GM12878 (cell line): ENCODE measurements at regions not wholly inside any gene's neighbourhood (a gene's known extent, or its start where the extent isn't known, plus 50 kb on each side); places are given as distances from the start of the nearest gene placed in this dataset.
"Not testable (repeated sequence)": the region's sequence is repeated elsewhere in the genome, so short reads cannot be mapped to it uniquely, and the experiment has no call there.

ENCODE experiments used
- CBX3 ChIP-seq: fragments of 200-600 bp; sonication (generic); IDR thresholded peaks from 2 replicates; pipeline ENCODE4 v1.6.1; 2016; ENCODE audit warnings: low read depth, borderline replicate concordance
- CREM ChIP-seq: IDR thresholded peaks from 2 replicates; pipeline ENCODE4 v1.6.1; 2014; ENCODE audit warnings: antibody characterized with exemption, low read depth
- EP300 ChIP-seq, 2 experiments: fragments of 150-350 bp in 1 of 2; IDR thresholded peaks; 2 replicates each; pipeline ENCODE4 v1.6.1; 2011 to 2012; ENCODE audit warnings: low read depth in 2 of 2, low read length in 2 of 2, borderline replicate concordance in 1 of 2, improper control_type of control experiment in 1 of 2, inconsistent platforms in 1 of 2; ENCODE audit not compliant: control insufficient read depth in 1 of 2
- IKZF1 ChIP-seq: fragments of 450-650 bp; conservative IDR thresholded peaks from 2 replicates; pipeline ENCODE4 v1.6.1; 2017; ENCODE audit warnings: antibody characterized with exemption, mild to moderate bottlenecking
- MTA3 ChIP-seq: IDR thresholded peaks from 2 replicates; pipeline ENCODE4 v1.6.1; 2012; ENCODE audit warnings: low read length, inconsistent platforms, borderline replicate concordance
- NFXL1 ChIP-seq: fragments of 450-650 bp; IDR thresholded peaks from 2 replicates; pipeline ENCODE4 v1.6.1; 2017; ENCODE audit warnings: antibody characterized with exemption, mild to moderate bottlenecking, borderline replicate concordance
- NR2C2 ChIP-seq: IDR thresholded peaks from 2 replicates; pipeline ENCODE4 v1.6.1; 2011; ENCODE audit warnings: borderline replicate concordance, low read depth; ENCODE audit not compliant: control insufficient read depth, insufficient read length
- POLR2A ChIP-seq: IDR thresholded peaks from 2 replicates; pipeline ENCODE4 v1.6.1; 2011; ENCODE audit warnings: low read depth, mild to moderate bottlenecking, low read length
- SRF ChIP-seq, 2 experiments: IDR thresholded peaks; 2 replicates each; pipeline ENCODE4 v1.6.1; 2011; ENCODE audit warnings: low read depth in 2 of 2, low read length in 2 of 2, mild to moderate bottlenecking in 1 of 2, moderate library complexity in 1 of 2
- TAF1 ChIP-seq: IDR thresholded peaks from 2 replicates; pipeline ENCODE4 v1.6.1; 2011; ENCODE audit warnings: mild to moderate bottlenecking, low read depth, low read length, borderline replicate concordance
- TF ChIP-seq, protein P1 (sequence below): fragments of 450-650 bp; IDR thresholded peaks from 2 replicates; pipeline ENCODE4 v1.6.1; 2016; ENCODE audit warnings: mild to moderate bottlenecking
- TF ChIP-seq, protein P2 (sequence below), 3 experiments: IDR thresholded peaks in 2 of 3; conservative IDR thresholded peaks in 1 of 3; 2 replicates each; pipeline ENCODE4 v1.5.1; 2011; ENCODE audit warnings: low read depth in 3 of 3, low read length in 3 of 3, mild to moderate bottlenecking in 3 of 3, control low read depth in 2 of 3, moderate library complexity in 2 of 3, inconsistent platforms in 1 of 3, mixed read lengths in 1 of 3; ENCODE audit not compliant: control insufficient read depth in 2 of 3, insufficient read depth in 1 of 3; ENCODE audit errors: extremely low read depth in 1 of 3
- TF ChIP-seq, protein P3 (sequence below): IDR thresholded peaks from 2 replicates; pipeline ENCODE4 v1.6.1; 2011; ENCODE audit warnings: mild to moderate bottlenecking, low read depth, low read length, moderate library complexity; ENCODE audit not compliant: insufficient replicate concordance

GRCh38 chr1:60688221-60688620 is 394.1 kb upstream of the NFIA start:
- TF ChIP-seq MTA3; EP300 (IDR thresholded peaks at IDR 0.05; ENCODE audit: borderline replicate concordance in 1 of 2, control insufficient read depth in 1 of 2, low read depth in 2 of 2, low read length in 2 of 2); CREM; IKZF1; NR2C2; TAF1; CBX3; NFXL1; POLR2A; SRF (IDR thresholded peaks at IDR 0.05; ENCODE audit: low read depth in 2 of 2, low read length in 2 of 2): not testable (repeated sequence)
- TF ChIP-seq, protein P1, sequence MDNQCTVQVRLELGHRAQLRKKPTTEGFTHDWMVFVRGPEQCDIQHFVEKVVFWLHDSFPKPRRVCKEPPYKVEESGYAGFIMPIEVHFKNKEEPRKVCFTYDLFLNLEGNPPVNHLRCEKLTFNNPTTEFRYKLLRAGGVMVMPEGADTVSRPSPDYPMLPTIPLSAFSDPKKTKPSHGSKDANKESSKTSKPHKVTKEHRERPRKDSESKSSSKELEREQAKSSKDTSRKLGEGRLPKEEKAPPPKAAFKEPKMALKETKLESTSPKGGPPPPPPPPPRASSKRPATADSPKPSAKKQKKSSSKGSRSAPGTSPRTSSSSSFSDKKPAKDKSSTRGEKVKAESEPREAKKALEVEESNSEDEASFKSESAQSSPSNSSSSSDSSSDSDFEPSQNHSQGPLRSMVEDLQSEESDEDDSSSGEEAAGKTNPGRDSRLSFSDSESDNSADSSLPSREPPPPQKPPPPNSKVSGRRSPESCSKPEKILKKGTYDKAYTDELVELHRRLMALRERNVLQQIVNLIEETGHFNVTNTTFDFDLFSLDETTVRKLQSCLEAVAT: not testable (repeated sequence)
- TF ChIP-seq, protein P2, sequence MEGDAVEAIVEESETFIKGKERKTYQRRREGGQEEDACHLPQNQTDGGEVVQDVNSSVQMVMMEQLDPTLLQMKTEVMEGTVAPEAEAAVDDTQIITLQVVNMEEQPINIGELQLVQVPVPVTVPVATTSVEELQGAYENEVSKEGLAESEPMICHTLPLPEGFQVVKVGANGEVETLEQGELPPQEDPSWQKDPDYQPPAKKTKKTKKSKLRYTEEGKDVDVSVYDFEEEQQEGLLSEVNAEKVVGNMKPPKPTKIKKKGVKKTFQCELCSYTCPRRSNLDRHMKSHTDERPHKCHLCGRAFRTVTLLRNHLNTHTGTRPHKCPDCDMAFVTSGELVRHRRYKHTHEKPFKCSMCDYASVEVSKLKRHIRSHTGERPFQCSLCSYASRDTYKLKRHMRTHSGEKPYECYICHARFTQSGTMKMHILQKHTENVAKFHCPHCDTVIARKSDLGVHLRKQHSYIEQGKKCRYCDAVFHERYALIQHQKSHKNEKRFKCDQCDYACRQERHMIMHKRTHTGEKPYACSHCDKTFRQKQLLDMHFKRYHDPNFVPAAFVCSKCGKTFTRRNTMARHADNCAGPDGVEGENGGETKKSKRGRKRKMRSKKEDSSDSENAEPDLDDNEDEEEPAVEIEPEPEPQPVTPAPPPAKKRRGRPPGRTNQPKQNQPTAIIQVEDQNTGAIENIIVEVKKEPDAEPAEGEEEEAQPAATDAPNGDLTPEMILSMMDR (IDR thresholded peaks at IDR 0.05 in 2 of 3, conservative IDR thresholded peaks at IDR 0.05 in 1 of 3; ENCODE audit: control insufficient read depth in 2 of 3, extremely low read depth in 1 of 3, insufficient read depth in 1 of 3, low read depth in 3 of 3, low read length in 3 of 3): not testable (repeated sequence)
- TF ChIP-seq, protein P3, sequence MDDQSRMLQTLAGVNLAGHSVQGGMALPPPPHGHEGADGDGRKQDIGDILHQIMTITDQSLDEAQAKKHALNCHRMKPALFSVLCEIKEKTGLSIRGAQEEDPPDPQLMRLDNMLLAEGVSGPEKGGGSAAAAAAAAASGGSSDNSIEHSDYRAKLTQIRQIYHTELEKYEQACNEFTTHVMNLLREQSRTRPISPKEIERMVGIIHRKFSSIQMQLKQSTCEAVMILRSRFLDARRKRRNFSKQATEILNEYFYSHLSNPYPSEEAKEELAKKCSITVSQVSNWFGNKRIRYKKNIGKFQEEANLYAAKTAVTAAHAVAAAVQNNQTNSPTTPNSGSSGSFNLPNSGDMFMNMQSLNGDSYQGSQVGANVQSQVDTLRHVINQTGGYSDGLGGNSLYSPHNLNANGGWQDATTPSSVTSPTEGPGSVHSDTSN: not testable (repeated sequence)
